ENCODE measurements at regions not wholly inside any gene's neighbourhood (a gene's known extent, or its start where the extent isn't known, plus 50 kb on each side); places are given as distances from the start of the nearest gene placed in this dataset.

DNA sequence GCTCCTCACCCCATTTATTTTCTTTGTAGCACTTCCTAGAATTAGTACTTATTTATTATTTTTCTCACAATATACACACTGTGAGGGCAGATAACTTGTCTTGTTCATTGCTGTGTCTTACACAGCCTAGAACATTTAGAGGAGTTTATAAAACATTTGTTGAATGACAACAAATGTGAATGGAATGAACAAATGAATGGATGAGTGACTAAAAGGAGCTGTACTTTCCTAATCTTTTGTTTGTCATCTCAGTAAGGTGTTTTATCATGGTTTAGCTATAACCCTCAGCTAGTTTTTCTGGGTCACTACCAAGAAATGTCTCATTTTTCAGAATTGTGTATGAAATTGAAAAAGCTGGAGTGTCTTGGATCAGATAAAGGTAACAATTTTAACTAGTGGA, 239.3 kb upstream of the KCNK2 start:
- TF ChIP-seq, protein P1, sequence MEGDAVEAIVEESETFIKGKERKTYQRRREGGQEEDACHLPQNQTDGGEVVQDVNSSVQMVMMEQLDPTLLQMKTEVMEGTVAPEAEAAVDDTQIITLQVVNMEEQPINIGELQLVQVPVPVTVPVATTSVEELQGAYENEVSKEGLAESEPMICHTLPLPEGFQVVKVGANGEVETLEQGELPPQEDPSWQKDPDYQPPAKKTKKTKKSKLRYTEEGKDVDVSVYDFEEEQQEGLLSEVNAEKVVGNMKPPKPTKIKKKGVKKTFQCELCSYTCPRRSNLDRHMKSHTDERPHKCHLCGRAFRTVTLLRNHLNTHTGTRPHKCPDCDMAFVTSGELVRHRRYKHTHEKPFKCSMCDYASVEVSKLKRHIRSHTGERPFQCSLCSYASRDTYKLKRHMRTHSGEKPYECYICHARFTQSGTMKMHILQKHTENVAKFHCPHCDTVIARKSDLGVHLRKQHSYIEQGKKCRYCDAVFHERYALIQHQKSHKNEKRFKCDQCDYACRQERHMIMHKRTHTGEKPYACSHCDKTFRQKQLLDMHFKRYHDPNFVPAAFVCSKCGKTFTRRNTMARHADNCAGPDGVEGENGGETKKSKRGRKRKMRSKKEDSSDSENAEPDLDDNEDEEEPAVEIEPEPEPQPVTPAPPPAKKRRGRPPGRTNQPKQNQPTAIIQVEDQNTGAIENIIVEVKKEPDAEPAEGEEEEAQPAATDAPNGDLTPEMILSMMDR (IDR thresholded peaks at IDR 0.05): no peak
- TF ChIP-seq POLR2A (IDR thresholded peaks at IDR 0.05) (no peak), POLR2AphosphoS5 (IDR thresholded peaks at IDR 0.05) (no peak)

Data from prostate gland (tissue), 2 donors.